ENCODE measurements at regions not wholly inside any gene's neighbourhood (a gene's known extent, or its start where the extent isn't known, plus 50 kb on each side); places are given as distances from the start of the nearest gene placed in this dataset.

- no peak for DNase-seq
Measured at GRCh38 chr11:87401653-87402052, 363.9 kb downstream of the TMEM135 start.

- DNase-seq = no peak
Measured at GRCh38 chr11:87399341-87399740, 361.6 kb downstream of the TMEM135 start.

DNA sequence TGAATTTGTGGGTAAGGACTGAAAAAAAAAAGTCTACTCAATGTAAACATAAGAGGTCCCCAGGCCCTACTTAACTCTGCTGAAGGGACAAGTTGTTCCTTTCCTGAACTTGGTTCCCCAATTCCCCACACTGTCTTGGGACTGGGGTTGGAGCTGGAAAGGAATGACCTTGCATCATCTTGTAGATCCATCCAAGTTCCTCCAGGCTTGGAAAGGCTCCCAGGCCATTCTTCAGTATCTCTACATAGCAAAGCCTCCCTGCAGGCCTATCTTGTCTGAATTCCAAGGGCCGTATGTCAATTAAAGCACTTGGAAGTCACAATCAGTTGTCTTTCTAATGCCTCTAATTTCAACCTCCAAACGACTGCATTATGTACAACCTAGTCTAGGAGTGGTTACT is 361.2 kb downstream of the TMEM135 start:
- no peak for DNase-seq

GRCh38 chr11:87397011-87397865 is 359.5 kb downstream of the TMEM135 start:
- no peak for DNase-seq

GRCh38 chr11:87394924-87395323 is 357.2 kb downstream of the TMEM135 start:
- no peak for DNase-seq

GRCh38 chr11:87392665-87393064 is 354.9 kb downstream of the TMEM135 start:
- DNase-seq = no peak

- DNase-seq = no peak
Measured at GRCh38 chr11:87391496-87391895, 353.8 kb downstream of the TMEM135 start.

GRCh38 chr11:87384078-87384729 is 346.5 kb downstream of the TMEM135 start:
- DNase-seq = no peak

DNA sequence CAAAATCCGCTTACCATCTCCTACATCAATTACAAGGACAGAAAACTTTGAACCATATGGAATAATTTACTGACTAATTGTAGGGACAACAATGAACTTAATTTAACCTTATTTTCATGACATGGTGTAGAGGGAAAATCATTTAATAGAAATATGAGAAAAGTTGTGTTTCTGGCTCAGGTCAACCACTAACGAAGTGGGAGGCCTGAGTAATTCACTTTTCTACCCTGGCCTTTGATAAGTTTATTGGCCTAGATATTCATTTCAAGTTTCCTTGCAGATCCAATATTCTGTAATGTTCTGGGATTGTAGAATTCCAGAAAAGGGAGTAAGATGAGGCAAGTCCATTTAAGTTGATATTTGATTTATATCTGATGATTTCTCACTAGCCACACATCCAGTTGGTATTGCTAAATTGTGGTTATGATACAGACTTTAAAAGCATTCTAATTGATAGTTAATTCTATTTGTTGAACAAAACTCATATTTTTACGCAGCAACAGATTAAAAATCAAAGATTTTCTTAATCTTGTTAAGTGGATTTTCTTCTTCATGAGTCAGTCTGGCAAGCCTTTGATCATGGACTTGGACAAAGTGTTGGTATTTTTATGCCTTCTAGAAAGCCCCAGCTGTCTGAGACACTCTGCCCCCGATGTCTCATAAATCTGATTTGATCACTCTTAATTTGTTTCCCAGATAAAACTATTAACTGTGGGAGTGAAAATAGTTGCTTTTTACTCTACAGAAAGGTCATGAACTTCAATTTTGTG is 336.5 kb downstream of the TMEM135 start:
- no peak for DNase-seq

All from NCI-H1092 treated with DMSO at 0.1 percent for 48 hours (cell line).